ENCODE measurements at regions not wholly inside any gene's neighbourhood (a gene's known extent, or its start where the extent isn't known, plus 50 kb on each side); places are given as distances from the start of the nearest gene placed in this dataset.
"Not testable (repeated sequence)": the region's sequence is repeated elsewhere in the genome, so short reads cannot be mapped to it uniquely, and the experiment has no call there.

DNA sequence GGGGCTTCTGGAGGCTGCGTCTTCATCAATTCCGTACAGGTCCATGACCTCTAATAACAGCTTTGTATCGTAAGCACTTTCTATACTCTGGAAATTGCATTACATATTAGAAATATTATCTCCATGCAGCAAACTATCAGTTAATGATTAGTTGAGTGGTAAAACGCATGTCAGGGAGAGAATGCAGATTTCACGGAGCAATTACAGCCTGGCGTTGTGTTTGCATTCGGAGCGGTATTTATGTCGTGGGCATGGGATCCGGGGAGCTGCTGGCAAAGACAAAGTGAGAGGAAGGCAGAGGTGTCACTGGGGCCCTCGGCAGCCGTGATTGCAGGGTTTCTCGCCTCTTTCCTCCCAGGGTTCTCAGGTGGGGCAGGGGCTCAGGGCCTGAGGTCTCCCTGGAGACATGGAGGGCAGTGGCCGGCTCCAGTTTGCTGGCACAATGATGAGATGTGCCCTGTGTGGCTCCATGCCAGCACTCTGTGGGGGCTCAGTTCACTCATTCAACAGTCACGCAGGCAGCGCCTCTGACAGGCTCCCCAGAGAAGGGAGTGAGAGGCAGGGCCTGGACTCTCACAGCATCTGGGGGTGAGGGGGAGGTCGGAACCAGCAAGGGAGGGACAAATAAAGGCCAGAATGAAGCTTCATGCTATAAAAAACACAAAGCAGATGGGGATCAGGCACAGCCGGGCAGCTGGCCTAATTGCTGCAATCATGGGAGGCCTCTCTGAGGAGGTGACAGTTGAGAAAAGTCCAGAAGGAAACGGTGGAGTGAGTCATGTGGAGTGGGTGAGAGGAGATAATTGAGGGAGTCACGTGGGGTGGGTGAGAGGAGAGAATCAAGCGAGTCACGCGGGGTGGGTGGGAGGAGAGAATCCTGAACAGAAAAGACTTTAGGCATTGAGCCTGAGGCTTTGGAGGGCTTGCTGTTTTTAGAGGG, 1002.7 kb downstream of the BRD1 start:
- in situ Hi-C loops (cut with HindIII; ENCODE audit: low pct_unique_long_range_greater_than_20kb, low sequenced_read_pairs) = no loop called here
- no peak for DNase-seq (ENCODE audit: low read depth, low spot score)

DNA sequence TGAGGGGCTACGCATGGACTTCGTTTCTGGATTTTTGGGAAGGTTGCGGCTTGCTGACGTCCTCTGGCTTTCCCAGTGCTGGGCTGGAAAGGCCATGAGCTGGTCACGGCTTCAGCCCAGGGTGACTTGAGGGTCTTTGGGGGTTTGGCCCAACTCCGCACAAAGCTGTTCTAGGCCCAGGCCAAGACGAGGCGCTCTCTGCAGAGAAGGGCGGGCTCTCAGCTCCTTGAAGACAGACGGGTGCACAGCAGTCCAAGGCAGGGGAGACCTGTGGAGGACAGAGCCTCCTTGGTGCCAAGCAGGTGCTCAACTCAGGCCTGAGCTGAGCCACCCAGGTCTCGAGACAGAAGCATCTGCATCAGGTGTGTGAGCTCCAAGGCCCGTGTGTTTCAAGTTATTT, 1003.7 kb downstream of the BRD1 start:
- in situ Hi-C loops (cut with HindIII; ENCODE audit: low pct_unique_long_range_greater_than_20kb, low sequenced_read_pairs) = no loop called here
- DNase-seq (ENCODE audit: low read depth, low spot score) = no peak

DNA sequence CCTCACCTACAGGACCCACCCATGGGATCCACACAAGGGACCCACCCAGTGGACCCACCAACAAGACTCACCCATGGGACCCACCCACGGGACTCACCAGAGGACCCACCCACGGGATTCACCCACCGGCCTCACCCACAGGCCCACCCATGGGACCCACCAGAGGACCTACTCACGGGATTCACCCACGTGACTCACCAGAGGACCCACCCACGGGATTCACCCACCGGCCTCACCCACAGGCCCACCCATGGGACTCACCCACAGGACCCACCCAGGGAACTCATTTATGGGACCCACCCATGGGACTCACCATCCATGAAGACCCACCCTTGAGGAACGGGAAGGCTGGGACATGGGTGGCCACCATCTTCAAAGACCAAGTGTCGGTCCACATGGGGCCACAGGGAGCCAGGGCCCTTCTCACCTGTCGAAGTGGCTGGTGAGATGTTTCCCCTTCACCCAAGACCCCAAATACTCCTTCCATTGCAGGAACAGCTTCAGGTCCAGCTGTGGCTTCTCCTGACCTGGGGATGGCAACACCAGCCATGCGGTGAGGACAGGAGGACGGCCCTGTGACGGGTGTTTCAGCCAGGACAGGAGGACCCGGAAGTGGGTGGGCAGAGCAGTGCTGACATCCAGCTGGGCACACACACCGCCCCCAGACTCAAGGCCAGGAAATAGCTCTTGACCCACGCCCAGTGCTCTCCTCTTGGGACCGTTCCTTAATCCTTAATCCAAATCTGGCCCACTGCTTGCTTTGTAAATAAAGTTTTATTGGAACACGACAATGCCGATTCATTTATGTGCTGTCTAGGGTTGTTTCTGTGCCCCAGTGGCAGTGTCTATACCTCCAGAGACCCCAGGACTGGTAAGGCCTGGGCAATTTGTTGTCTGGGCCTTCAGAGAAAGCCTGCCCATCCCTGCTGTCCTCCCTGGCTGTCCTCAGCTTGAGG, 1005.1 kb downstream of the BRD1 start:
- in situ Hi-C loops (cut with HindIII; ENCODE audit: low pct_unique_long_range_greater_than_20kb, low sequenced_read_pairs) = no loop called here
- no peak for DNase-seq (ENCODE audit: low read depth, low spot score)

DNA sequence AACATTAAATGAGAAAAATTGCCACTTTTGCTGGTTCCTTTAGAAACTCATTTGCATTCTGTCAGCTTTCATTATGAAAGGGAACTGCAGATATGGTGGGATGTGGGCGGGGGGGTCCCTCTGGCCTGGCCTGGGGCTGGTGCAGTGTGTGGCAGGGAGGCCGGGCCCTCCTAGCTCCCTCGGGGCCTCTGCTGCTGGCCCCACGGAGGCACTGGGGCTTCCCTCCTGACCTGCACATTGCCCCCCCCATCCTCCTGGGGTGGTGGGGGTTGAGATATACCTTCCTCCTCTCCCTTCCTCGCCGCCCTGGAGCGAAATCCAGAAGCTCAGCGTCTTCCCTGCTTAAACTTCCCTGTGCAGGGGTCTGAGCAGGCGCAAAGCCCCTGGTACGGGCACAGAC, 1005.9 kb downstream of the BRD1 start:
- in situ Hi-C loops (cut with HindIII; ENCODE audit: low pct_unique_long_range_greater_than_20kb, low sequenced_read_pairs) = no loop called here
- no peak for DNase-seq (ENCODE audit: low read depth, low spot score)

DNA sequence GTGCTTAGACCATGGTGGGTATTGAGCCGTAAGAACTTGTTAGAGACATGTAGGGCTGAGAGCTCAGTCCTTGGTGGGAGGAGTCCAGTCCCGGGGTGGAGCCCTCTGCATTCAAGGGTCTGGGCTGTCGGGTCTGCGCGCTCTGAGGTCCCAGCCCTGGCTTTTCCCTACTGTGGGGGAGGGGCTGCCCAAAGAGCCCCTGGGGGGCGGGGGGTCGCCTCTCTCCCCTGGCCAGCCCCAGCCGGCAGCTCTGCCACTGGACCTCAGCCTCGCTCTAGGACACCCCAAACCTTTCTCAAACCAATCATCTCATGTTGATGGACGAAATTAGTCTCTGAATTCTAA, 1006.4 kb downstream of the BRD1 start:
- in situ Hi-C loops (cut with HindIII; ENCODE audit: low pct_unique_long_range_greater_than_20kb, low sequenced_read_pairs) = no loop called here
- DNase-seq (ENCODE audit: low read depth, low spot score) = no peak

DNA sequence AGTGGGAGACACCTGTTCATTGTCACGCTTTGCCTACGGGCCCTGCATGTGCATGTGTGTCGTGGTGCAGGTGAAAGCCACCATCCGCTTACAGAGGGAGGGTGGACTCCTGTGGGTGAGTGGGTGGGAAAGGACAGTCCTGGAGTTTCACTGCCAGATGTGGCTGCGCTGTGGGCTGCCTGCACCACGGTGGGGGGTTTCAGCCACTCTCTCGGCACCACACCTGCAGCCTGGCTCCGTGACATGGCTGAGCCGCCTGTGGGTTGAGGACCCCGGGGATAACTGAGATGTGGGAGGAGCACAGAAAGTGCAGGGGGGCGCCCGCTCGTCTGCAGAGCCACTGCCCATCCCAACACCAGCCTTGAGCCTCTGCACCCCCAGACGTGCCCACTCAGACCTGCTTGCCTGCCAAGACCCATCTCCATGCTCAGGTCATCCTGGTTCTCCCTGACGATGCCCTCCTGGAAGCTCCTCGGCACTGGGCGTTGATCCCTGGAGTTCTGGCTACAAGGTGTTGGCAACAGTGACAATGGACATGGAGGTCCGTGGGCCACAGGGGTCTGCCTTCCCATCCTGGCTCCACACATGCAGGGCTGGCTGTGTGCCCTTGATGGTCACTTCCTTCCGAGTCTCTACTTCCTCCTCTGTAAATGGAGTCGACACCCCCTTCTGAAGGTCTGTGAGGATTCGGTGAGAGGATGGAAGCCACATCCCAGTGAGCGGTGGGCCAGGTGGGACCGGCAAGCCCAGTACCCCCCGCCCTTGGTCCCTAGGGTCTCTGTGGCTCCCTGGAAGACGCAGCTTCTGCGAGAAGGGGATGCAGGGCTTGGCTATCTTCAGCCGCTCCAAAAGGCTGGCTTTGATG, 1007.0 kb downstream of the BRD1 start:
- in situ Hi-C loops (cut with HindIII; ENCODE audit: low pct_unique_long_range_greater_than_20kb, low sequenced_read_pairs) = no loop called here

DNA sequence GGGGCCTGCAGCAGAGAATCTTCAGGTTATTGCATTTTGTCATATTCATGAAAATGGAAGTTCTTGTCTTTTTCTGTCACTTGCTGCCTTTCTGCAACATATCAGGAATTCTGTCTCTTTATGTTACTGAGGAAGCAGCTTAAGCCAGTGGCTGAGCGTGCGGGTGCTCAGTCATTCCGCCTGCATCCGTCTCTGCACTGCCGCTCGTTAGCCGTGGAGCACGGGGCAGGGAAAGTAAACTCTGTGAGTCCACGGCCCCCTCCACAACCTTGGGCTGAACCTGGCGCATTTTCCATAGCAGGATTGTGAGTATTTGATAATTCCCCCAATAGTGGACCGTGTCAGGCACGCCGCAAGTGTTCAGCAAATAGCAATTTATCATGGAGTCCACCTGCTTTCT, 1007.7 kb downstream of the BRD1 start:
- in situ Hi-C loops (cut with HindIII; ENCODE audit: low pct_unique_long_range_greater_than_20kb, low sequenced_read_pairs) = no loop called here
- no peak for DNase-seq (ENCODE audit: low read depth, low spot score)

More for the DNA sequence above, 1007.0 kb downstream of the BRD1 start:
- no peak for DNase-seq (ENCODE audit: low read depth, low spot score)

DNA sequence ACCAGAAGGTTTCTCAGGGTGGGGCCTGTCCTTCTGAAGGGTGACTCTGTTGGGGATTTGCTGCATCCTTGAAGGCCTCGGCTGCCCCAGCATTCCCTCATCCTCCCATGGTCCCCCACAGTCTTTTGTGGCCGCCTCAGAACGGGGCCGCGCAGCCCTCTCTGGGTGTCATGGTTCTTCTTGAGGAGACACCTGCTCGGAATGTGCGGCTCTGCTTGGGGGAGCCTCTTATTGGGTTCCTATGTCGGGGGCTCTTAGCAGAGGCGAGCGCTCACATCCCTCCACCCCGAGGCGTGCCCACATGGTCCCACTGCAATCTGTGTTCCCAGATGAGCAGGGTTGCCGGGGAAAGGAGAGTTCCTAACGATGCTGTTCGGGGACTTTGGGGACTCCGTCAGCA, 1008.4 kb downstream of the BRD1 start:
- DNase-seq (ENCODE audit: low read depth, low spot score) = no peak
- in situ Hi-C loops (cut with HindIII; ENCODE audit: low pct_unique_long_range_greater_than_20kb, low sequenced_read_pairs) = no loop called here

DNA sequence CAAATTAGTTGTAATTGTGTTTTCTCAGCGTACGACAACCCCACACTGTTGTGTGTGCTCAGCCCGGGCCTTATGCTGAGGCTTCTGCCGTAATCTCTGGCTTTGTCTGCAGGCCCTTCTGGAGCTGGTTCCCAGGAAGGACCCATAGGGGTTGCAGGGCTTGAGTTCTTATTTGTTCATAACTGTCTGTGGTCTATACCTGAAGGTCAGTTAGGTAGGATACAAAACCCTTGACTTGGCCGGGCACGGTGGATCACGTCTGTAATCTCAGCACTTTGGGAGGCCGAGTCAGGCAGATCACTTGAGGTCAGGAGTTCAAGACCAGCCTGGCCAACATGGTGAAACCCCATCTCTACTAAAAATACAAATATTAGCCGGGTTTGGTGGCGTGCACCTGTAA, 1010.2 kb downstream of the BRD1 start:
- DNase-seq (ENCODE audit: low read depth, low spot score); in situ Hi-C loops (cut with HindIII; ENCODE audit: low pct_unique_long_range_greater_than_20kb, low sequenced_read_pairs): not testable (repeated sequence)

DNA sequence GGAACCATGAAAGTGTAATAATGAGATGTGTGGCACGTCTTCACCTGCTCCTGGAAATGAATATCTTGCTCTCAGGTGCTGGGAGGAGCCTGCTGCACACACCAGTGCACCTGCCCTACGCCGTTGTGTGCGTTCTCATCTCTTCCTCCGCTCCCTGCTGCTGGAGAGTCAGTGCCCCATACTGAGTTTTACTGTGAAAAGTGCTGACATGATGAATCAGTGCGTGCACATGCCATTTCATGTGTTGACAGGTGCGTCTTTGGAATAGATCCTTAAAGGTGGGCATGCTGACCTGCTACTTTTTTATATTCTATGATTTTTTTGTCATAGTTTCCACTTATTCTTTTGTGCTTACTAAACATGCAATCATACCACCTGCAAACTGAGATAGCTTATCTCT, 1015.8 kb downstream of the BRD1 start:
- in situ Hi-C loops (cut with HindIII; ENCODE audit: low pct_unique_long_range_greater_than_20kb, low sequenced_read_pairs) = no loop called here

DNA sequence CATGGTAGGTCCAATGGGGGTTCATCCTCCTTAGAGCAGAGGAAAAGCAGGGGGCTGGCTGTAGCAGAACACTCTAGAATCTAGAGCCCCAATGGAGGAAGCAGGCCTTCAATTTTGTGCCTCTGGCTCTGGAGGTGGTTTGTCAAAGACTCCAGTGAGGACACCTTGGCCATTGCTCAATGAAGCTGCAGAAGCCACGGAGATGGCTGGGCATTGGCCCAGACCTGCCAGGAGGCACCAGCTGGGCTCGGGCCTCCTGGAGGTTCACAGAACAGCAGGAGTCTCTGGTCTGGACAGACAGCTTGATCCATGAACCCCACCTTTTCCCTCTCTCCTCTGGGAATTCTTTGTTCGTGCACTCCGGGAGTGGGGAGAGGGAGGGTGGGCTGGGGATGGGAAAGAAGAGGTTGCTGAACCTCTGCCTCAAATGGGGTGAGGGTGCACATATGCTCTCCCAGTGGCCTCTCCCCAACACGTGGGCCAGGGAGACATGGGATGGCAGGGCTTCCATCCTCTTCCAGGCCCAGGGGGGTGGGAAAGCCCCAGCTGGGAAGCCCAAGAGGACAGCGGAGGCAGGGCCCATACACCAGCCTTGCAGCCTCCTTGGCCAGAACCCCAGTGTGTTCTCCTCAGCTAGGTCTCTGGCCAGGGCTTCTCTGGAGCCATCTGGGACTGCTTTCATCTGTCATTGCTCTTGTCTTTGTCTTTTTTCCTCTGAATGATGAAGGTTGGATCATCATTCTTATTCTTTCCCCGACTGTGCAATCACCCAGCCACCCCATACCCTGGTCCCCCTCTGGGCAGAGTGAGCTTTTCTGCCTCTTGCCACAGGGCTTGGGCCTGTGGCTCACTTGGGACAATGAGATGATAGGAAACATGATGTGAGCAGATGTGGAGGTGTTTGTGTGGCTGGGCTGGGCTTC, 1019.4 kb downstream of the BRD1 start:
- DNase-seq (ENCODE audit: low read depth, low spot score) = no peak

More for the DNA sequence above, 1015.8 kb downstream of the BRD1 start:
- no peak for DNase-seq (ENCODE audit: low read depth, low spot score)

DNA sequence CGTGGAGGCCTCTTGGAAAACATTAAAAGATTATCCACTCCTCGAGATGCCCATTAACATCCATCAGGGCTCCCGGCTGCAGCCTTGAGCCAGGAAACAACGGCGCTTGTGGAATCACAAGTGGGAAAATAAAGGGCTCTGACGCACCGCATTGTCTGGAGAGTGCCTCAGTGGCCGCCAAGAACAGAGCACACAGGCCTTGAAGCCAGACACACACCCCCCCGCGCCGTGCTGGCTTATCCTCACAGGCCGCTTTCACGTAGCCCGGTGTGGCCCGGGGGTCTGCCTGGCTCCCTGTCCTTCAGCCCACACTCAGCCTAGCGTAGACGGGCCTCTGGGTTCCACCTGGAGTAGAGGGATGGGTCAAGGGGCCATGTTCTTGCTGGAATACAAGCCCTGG, 1020.5 kb downstream of the BRD1 start:
- in situ Hi-C loops (cut with HindIII; ENCODE audit: low pct_unique_long_range_greater_than_20kb, low sequenced_read_pairs) = no loop called here
- no peak for DNase-seq (ENCODE audit: low read depth, low spot score)

More for the DNA sequence above, 1019.4 kb downstream of the BRD1 start:
- in situ Hi-C loops (cut with HindIII; ENCODE audit: low pct_unique_long_range_greater_than_20kb, low sequenced_read_pairs) = no loop called here

DNA sequence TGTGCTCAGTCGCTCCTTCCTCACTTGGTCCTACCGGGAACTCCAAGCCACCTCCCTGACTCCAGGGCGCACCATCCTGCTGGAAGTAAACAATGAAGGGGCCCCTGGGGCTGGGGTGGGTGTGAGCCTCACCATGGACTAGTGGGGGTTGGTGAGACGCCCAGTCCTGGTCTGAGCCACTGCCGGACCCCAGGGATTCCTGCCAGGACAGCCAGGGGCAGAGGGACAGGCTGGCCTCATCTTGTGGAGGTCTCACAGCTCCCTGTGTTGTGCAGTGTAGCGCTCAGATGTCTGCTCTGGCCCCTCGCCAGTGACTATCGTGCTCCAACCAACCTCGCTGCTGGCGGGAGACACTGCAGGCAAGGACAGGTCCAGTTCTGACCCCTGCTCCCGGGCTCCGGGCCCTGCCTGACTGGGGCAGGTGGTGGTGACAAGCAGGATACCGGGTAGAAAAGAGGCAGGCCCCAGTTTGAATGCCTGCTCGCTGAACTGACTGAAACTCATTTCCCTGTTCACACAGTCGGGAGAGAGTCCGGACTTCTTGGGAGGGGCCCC, 1021.4 kb downstream of the BRD1 start:
- in situ Hi-C loops (cut with HindIII; ENCODE audit: low pct_unique_long_range_greater_than_20kb, low sequenced_read_pairs) = no loop called here
- no peak for DNase-seq (ENCODE audit: low read depth, low spot score)

DNA sequence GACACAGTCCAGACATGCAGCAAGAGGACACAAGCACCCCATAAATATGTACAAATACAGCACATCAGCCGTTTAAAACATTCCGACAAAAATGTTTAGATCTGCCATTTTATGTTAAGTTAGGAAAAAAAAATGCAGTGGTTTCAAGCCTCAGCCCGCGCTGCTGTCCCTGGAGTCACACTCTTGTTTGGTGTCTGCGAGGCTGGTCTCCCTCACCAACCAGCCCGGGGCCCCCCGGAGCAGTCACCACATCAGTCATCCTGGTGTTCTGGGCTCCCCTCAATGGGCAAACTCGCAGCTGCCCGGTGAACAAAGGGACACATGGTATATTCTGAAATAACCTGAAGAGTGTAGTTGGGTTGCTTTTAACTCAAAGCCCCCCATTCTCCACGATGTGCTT, 1022.2 kb downstream of the BRD1 start:
- in situ Hi-C loops (cut with HindIII; ENCODE audit: low pct_unique_long_range_greater_than_20kb, low sequenced_read_pairs) = no loop called here
- DNase-seq (ENCODE audit: low read depth, low spot score) = no peak

DNA sequence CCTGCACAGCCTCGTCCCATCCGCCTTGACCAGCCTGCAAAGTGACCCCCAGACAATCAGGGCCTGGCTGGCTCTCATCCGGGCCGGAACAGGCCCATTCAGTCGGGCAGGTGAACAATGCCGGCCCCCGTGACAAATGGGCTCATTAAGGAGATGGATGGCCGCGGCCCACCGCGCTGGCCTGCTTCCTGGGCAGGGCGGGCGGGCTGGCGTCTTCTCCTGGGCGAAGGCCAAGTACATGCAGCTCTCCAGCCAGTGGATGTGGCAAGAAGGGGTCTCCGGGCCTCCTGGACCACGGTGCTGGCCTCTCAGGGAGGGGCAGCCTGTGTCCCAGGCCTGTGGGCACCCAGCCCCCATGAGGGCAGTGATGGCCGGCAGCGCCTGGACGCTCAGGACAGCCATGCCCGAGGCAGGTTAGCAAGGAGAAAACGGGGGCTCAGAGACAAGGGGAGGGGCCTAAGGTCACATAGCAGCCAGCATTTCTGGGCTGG, 1022.8 kb downstream of the BRD1 start:
- in situ Hi-C loops (cut with HindIII; ENCODE audit: low pct_unique_long_range_greater_than_20kb, low sequenced_read_pairs) = no loop called here
- no peak for DNase-seq (ENCODE audit: low read depth, low spot score)

Data from SK-MEL-5 (cell line).